GM10266 (cell line): ENCODE measurements at regions not wholly inside any gene's neighbourhood (a gene's known extent, or its start where the extent isn't known, plus 50 kb on each side); places are given as distances from the start of the nearest gene placed in this dataset.

ENCODE experiments used
- DNase-seq: peaks from one replicate; pipeline ENCODE4 v3.0.0; 2012; ENCODE audit errors: extremely low spot score
- CTCF ChIP-seq: IDR thresholded peaks from 2 replicates; pipeline ENCODE4 v1.5.1; 2012; ENCODE audit warnings: mild to moderate bottlenecking, low read depth; ENCODE audit not compliant: control insufficient read depth, insufficient read depth; ENCODE audit errors: missing control alignments

GRCh38 chr19:28469544-28469943 lies 743.4 kb downstream of the UQCRFS1 start:
- DNase-seq, result no peak
- TF ChIP-seq CTCF, result no peak

DNA sequence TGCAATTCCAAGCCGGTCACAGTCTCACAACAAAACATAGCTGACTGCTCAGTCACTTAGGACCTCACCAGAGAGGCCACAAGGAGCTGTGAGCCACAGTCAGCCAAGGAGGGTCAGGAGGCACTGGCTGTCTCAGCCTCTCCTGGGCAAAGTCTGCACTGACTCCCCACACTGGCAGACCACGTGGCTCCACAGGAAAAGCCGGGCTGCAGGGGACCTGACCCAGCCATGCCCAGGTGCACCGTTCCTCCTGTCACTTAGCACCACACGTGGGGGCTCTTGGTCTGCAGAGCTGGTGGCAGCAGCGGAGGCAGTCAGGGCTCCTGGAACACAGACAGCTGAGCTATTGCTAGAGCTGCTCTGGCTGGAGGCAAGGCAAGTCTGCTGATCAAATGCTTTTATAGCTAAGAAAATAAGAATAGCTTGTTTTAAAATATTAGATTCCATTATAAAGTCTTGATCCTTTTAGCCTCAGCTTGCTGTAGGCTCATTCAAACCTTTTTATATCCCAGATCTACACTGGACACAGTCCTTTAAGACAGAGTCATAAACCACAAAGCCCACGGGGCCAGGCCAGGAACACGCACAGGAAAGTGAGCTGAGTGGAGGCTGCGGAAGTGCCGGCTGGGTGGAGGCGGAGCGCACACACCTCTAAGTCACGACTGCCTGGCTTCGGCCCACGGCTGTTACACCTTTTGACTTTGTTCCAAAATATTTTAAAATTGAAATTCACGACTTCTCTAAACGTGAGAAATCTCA lies 744.1 kb downstream of the UQCRFS1 start:
- no peak for TF ChIP-seq CTCF

DNA sequence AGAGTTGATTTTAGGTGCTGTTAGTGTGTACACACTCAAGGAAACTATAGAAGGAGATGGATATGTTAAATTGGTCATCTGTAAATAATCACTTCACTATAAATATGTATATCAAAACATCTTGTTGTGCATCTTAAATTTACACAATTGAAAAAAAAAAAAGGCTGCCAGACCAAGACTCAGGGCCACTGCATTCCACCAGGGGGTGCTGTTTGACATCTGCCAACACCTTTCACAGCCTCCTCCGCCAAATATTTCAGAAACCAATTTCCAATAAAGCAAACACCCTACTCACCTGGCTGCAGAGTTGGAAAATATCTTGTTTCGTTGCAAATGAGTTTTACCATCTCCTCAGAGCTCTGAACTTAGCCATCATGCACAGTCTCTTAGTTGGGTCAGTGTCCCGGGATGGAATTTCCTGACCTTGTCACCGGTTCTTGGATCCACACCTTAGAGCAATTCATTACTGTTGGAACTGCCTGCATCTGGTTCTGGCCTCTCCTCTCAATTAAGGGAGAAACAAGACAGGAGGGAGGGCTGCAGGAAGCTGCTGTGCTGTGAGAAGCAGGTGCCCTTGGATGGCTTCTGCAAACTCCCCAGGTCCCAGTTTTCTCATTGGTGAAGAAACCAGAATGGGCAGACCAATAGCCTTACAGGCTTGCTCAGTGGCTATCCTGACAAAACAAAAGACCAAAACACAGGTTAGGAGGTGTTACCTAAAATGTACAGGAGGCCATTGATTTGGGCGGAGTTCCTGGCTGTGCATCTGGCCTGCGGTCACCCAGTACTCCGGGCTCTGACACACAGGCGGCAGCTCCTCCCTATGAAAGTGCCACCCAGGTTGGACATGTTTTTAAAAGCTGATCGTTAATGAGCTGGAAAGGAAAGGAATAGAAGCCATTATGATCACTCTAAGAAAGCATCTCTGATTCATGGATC lies 746.6 kb downstream of the UQCRFS1 start:
- peak; percentile 59 for TF ChIP-seq CTCF
- peak; percentile 35 for DNase-seq

More for the DNA sequence above, 744.1 kb downstream of the UQCRFS1 start:
- DNase-seq, result no peak

DNA sequence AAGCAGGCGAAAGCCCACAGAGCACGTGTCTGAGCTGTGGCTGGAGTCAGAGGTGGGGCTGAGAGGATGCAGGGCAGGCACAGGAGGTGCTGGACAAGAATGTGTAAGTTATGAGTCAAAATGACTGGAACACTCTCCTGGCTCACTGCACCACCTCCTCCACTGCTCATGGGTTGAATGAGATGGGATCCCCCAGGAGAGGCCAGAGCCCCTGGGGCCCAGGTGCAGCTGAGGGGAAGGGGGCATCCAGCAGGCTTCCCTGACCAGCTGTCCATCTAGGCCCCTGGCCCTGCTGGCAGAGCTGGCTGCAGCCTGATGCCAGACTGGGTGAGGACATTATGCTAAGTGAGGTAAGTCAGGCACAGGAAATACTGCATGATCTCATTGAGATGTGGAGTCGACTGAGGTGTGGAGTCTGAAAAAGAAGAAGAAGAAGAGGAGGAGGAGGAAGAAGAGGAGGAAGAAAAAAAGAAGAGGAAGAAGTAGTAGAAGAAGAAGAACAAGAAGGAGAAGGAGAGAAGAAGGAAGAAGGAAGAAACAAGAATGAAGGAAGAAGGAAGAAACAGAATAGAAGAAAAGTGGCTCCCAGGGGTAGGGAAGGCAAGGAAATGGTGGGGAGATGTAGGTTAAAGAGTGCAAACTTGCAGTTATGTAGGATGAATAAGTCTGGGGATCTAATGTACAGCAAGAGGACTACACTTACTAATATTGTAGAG lies 747.4 kb downstream of the UQCRFS1 start:
- no peak for TF ChIP-seq CTCF
- DNase-seq, result no peak

DNA sequence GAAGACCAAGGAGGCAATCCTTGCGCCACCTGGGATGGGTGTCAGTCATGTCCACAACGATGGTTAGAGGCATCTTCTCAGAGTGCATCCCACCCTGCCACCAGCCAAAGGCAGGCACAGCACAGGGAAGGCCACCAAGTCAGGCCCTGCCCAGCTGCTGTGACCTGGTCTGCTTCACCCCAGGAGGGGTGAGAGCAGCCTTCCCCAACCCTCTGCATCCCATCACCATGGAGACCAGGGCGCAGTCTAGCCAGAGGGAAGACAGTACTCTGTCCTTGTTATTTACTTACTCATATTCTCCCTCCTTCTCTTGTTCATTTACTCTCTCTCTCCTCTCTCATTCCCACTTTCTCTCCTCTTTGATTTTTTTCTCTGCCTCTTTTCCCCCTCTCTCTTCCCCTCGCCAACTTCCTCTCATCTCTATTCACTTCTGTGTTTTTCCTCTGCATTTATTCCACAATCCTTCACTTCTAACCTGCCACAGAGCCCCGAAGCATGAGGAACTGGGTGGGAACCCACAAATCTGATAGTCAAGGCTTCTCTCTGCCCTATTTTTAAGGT lies 749.4 kb downstream of the UQCRFS1 start:
- no peak for DNase-seq
- no peak for TF ChIP-seq CTCF

DNA sequence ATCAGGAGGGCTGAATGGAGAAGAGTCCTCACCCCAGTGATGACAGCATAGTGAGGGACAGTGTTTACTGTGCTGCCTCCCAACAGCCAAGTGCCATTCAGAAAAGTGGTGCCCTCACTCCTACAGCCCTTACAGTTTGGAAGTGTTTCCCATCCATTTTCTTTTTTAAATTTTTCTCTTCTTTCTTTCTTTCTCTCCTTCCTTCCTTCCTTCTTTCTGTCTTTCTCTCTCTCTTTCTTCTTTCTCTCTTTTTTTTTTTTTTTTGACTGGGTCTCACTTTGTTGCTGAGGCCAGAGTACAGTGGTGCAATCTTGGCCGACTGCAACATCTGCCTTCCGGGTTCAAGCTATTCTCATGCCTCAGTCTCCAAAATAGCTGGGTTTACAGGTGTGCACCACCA lies 755.3 kb downstream of the UQCRFS1 start:
- no peak for DNase-seq
- TF ChIP-seq CTCF, result no peak
